ENCODE measurements at regions not wholly inside any gene's neighbourhood (a gene's known extent, or its start where the extent isn't known, plus 50 kb on each side); places are given as distances from the start of the nearest gene placed in this dataset.

DNA sequence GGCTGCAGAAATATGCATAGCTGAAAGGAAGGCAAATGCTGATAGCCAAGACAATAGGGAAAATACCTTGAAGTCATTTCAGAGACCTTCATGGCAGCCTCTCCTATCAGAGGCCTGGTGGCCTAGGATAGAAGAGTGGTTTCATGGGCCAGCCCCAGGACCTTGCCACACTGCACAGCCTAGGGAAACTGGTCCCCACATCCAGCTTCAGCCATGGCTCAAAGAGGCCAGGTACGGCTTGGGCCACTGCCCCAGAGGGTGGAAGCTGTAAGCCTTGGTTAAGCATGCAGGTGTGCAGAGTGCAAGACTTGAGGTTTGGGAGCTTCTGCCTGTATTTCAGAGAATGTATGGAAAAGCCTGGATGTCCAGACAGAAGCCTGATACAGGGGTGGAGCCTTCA lies 101.0 kb upstream of the KITLG start:
- TF ChIP-seq, protein P1, sequence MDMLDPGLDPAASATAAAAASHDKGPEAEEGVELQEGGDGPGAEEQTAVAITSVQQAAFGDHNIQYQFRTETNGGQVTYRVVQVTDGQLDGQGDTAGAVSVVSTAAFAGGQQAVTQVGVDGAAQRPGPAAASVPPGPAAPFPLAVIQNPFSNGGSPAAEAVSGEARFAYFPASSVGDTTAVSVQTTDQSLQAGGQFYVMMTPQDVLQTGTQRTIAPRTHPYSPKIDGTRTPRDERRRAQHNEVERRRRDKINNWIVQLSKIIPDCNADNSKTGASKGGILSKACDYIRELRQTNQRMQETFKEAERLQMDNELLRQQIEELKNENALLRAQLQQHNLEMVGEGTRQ (IDR thresholded peaks at IDR 0.05; ENCODE audit: borderline replicate concordance, low read depth, low read length), result no peak
- TF ChIP-seq, protein P2, sequence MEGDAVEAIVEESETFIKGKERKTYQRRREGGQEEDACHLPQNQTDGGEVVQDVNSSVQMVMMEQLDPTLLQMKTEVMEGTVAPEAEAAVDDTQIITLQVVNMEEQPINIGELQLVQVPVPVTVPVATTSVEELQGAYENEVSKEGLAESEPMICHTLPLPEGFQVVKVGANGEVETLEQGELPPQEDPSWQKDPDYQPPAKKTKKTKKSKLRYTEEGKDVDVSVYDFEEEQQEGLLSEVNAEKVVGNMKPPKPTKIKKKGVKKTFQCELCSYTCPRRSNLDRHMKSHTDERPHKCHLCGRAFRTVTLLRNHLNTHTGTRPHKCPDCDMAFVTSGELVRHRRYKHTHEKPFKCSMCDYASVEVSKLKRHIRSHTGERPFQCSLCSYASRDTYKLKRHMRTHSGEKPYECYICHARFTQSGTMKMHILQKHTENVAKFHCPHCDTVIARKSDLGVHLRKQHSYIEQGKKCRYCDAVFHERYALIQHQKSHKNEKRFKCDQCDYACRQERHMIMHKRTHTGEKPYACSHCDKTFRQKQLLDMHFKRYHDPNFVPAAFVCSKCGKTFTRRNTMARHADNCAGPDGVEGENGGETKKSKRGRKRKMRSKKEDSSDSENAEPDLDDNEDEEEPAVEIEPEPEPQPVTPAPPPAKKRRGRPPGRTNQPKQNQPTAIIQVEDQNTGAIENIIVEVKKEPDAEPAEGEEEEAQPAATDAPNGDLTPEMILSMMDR (IDR thresholded peaks at IDR 0.05), result no peak
- TF ChIP-seq GATA2 (CRISPR knock-in tag; IDR thresholded peaks at IDR 0.05) (no peak), JUND (IDR thresholded peaks at IDR 0.05) (no peak), FOXJ3 (CRISPR knock-in tag; IDR thresholded peaks at IDR 0.05) (no peak), REST (IDR thresholded peaks at IDR 0.05; ENCODE audit: low read depth, low read length) (no peak), POLR2AphosphoS5 (IDR thresholded peaks at IDR 0.05; ENCODE audit: low read depth, low read length) (no peak), SMC3 (IDR thresholded peaks at IDR 0.05; ENCODE audit: low read depth, low read length) (no peak), MXI1 (IDR thresholded peaks at IDR 0.05; ENCODE audit: low read depth, low read length) (no peak), EZH2phosphoT487 (IDR thresholded peaks at IDR 0.05; ENCODE audit: borderline replicate concordance, low read depth) (no peak), TAF1 (IDR thresholded peaks at IDR 0.05; ENCODE audit: borderline replicate concordance, low read depth, low read length) (no peak), MAX (IDR thresholded peaks at IDR 0.05; ENCODE audit: low read depth) (no peak)
